ENCODE measurements at regions not wholly inside any gene's neighbourhood (a gene's known extent, or its start where the extent isn't known, plus 50 kb on each side); places are given as distances from the start of the nearest gene placed in this dataset.
"Not testable (repeated sequence)": the region's sequence is repeated elsewhere in the genome, so short reads cannot be mapped to it uniquely, and the experiment has no call there.

DNA sequence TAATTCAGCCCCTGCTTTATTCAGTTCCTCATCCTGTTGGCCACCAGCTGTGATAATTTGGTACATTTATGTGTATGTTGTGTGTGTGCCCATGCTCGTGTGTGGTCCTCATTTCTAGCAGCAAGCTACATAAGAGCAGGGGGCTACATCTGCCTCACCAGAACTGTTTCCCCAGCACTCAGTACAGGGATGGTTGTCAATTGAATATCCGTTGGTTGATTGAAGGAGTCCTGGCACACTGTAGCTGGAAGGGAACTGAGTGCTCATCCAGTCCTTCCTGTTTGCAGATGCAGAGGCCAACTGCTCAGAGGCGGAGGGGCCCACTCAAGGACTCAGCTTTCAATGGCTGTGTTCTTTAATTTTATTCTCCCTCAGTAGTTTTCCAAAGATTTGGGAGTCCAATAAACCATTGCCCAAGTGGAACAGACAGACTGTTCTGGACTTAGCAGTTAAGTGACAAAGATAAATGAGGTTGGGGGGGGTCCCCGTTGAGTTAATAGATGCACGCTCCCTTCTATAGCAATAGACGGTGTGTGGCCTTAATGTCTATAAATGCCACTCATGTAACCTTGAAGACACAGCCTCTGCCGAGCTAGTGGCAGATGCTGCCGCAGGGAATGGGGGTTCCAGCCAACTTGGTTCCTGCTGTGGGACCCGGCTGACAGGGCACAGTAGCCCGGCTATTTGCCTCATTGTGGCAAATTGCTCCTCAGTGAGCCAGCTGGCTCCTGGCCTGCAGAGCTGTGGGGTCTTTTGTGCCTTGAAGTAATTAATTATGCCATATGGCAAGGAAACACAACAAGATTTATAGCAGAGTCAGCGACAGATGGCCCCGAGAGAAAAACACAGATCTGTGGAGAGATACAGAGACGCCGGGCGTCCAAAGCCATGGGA is 71.4 kb upstream of the GRK3 start:
- no peak for DNase-seq

DNA sequence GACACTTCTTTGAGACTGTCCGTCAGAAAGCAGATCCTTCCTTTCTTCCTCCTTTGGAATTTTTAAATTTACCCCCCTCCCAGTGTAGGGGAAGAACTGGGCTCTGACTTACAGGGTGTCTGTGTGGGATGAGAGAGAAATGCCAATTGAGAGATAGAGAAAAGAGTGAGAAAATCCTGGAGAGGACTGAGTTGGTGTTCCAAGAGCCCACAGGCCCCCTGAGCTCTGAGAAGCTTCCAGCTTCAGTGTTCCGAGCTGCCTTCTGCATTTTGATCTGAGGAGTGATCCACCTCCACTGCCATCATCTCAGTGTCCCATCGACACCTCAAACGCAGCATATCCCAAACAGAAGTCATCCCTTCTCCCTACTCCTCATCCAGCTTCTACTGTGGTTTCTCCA is 70.7 kb upstream of the GRK3 start:
- no peak for DNase-seq

DNA sequence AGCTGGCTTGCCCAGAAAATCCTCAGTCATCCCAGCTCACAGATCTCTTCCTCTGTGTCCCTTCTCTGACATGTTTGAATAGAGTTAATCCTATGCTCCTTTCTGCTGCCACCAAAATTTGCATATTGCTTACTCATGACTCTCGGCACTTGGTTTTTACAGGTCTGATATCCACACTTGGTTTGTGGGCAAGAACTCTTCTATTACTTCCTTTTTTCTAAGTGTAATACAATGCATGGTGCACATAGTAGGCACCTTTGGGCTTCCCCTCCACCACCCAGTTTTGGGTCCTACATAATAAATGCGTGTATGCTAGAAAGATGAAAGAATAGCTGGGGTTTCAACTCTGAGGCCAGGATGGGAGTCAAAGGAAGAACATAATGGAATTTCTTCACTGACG is 69.7 kb upstream of the GRK3 start:
- no peak for DNase-seq

DNA sequence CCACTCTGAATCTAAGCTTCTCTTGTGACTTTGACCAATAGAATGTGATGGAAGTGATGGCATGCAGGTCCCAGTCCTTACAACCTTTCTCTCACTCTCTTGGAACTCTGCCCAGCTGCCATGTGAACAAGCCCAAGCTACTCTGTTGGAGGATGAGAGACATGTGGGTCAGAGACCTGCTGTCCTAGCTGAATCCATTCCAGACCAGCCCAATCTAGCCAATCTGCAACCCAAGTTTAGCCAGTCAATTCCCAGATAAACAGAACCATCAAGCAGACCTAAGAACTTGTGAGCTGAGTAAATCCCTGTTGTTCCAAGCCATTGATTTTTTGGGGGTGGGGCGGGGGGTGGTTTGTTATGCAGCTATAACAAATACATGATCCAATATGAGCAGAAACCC is 69.2 kb upstream of the GRK3 start:
- no peak for DNase-seq

DNA sequence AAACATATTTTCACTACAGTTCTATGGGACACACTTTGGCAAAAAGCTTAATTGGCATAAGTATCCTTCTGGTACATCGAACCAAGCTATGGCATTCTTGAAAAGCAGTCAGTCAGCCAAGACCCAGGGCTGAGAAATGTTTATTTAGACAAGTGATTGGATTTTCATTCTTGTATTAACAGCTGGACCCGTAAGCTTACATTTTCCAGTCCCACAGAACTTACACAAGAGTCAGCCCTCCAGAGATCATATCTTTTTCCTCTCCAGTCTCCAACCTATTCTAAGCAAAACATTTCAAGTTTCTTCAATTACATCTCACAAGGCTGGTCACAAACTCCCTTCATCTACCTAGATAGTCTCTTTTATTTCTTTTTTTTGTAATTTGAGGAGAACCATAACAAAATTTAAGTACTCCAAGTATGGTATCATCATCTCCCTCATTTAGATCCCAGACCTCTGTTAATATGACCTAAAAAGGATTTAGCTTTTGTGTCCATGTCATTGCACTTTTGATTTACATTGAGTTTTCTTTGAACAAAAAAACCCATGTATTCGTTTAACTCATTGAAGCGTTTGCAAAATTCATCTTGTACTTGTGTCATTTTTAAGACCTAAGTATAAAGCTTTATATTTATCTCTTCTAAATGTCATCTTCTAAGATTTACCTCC is 67.9 kb upstream of the GRK3 start:
- no peak for DNase-seq

DNA sequence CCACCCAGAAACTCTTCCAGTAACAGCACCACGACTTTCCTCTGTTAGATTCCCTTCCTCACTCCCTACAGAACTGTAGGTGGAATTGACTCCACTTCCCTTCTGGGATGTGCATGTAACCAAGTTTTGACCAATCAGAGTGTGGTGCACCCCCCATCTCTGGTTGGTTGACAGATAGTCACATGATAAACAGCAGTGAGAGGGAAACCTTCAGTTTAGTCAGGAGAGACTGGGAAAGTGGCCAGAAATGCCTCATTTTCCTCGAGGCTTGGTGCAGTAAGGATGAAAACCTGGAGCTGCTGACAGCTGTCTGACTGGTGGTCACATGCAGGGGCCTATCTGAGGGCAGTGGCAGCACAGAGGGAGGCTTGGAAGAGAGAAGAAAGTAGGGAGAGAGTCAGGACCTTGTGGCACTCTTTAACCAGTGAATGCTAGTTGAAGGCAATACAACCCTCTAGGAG is 67.3 kb upstream of the GRK3 start:
- DNase-seq, result no peak

DNA sequence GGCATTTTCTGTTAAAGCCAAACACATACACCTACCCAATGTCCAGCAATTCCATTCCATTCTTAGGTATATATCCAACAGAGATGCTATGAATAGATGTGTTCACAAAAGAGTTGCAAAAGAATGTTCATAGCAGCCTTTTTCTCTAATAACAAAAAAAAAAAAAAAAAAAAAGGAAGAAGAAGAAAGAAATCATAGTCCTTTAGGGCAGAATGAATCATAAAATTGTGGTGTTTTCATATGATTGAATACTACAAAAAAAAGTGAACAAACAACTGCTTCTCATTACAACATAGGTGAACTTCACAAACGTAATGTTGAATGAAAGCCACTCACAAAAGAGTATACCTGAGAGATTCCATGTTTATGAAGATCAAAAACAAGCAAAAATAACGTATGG is 66.8 kb upstream of the GRK3 start:
- no peak for DNase-seq

DNA sequence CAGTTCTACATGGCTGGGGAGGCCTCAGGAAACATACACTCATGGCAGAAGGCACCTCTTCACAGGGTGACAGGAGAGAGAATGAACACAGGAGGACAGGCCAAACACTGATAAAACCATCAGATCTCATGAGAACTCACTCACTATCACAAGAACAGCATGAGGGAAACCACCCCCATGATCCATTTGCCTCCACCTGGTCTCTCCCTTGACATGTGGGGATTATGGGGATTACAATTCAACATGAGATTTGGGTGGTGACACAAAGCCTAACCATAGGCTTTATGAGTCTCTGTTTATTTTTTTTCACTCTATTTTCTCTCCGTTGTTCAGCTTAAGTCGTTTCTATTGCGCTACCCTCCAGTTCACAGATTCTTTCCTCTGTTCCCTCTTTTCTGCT is 63.8 kb upstream of the GRK3 start:
- DNase-seq, result not testable (repeated sequence)

DNA sequence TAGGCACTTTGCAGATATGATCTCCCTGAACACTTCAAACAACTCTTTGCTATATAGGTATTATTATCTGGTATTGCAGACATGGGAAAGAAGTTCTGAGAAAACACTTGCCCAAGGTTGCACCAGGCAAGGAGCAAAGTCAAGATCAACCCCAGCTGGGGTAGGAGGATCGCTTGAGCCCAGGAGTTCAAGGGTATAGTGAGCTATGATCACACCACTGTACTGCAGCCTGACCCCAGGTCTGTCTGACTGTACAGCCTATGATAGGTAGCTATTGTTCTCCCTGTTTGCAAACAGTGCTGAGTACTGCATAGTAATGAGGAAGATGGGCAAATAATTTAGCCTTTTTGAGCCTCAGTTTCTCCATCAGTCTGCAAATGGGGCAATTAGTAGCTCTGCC is 60.5 kb upstream of the GRK3 start:
- not testable (repeated sequence) for DNase-seq

DNA sequence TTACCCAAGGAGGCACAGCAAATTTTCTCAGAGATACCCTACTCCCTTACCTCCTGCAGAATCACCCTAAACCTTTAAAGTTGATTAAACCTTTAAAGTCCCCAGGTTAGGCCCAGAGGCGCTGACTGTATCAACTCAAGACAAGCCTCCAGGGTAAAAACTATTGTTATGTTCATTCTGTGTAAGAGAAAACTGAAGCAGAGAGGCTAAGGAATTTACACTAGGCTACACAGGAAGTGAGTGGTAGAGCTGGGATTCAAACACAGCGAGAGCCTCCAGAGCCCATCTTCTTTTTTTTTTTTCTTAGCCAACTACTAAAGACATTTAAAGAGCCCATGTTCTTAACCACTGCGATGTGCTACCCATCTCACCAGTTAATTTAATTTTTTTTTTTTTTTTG is 56.3 kb upstream of the GRK3 start:
- no peak for DNase-seq

DNA sequence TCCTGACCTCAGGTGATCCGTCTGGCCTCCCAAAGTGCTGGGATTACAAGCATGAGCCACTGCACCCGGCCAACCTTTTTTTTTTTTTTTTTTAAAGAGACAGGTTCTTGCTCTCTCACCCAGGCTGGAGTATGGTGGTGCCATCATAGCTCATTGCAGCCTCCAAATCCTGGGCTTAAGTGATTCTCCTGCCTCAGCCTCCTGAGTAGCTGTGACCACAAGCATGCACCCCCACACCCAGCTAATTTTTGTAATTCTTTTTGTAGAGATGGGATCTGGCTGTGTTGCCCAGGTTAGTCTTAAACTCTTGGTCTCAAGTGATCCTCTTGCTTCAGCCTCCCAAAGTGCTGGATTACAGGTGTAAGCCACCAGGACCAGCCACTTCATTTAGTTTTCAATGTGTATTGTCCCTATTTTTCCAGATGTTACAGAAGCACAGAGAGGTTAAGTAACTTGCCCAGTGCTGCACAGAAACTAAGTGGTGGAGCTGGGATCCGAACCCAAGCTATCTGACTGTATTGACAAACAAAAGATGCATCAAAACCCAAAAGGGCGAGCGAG is 55.6 kb upstream of the GRK3 start:
- no peak for DNase-seq

DNA sequence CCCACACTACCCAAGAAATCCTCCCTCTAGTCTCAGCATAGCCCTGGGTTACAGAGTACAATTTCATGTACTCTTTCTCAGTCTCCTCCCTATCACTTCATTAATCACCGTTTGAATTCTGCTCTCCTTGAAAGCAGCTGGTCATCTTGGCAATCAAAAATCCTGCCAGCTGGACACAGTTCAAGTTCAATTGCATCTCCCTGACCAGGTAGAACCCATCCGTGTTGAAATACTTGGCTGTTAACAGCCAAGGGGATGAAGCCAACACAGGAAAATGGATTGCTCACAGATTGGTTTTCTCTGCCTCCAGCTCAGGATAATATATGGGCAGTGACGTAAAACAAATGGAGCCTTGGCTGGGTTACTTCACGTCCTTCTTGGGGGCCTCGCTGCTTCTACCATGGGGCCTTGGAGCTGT is 55.1 kb upstream of the GRK3 start:
- no peak for DNase-seq

DNA sequence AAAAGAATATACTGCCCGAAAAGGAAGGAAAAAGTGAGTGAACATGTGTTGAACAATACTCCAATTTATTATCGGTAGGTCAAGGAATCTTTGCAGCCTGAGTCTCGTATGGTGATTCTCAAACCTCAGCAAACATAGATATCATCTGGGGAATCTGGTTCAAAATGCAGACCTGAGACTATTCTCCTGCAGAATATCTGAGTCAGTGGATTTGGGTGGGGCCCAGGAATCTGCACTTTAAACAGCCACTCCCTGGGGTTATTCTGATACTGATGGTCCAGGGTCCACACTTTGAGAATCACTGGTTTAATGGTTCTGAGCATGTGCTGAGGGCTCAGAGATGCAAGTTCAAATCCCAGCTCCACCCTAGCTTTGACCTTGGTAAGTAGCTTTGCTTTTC is 53.6 kb upstream of the GRK3 start:
- DNase-seq, result no peak

DNA sequence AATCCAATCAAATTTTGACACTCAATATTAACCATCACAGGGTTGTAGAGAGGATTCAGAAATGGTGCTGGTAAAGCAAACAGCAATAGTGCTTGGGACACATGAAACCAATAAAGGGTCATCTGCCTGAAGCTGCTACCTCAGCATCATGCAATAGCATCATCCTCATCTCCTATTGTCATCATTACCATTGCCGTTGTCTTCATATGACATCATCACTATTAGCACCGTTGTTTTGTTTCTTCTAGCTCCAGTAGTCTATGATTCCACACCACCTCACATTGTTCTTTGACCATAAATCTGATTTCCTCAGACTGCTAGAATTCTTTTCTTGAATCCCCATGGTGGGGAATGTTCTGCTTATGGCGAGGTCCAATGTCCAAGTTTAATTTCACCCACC is 52.8 kb upstream of the GRK3 start:
- DNase-seq, result no peak

DNA sequence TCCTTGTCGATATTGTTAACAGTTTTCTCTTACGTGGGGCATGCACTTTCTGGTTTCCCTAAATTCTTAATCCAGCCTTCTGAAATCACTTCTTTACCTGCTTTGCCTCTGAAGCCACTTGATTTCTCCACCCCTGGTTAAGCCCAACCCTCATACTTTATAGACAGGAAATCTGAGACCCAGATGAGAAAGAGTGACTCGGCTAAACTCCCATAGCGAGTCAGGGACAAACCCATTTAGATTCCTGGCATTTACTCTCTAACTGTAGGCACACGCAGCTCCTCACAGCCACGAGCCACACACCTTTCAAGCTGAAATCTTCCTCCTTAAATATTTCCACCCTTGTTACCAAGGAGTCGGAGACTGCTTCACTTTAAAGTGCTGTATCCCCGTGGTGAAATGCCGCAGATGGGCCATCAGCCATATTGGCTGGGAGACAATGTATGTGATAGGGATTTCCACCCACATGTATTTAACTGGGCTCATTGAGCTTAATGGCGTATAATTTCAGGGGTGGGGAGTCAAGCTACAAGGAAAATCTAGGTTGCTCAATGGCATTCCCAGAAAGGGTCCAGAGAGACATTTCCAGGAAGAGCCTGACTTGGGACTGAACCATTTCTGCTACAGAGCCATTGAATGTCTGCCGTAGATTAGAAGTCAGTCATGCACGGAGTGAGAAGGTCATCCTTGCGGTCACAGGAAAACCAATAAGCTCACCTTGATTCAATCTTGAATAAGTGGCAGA is 49.9 kb upstream of the GRK3 start:
- DNase-seq, result no peak

All from CD4-positive, alpha-beta T cell treated with Interleukin-17A for 4 hours (primary cell).